Neuronal stem cell (in vitro differentiated cells): ENCODE measurements at regions not wholly inside any gene's neighbourhood (a gene's known extent, or its start where the extent isn't known, plus 50 kb on each side); places are given as distances from the start of the nearest gene placed in this dataset.

ENCODE experiments used
- DNase-seq: peaks from one replicate; pipeline ENCODE4 v3.0.0-alpha.2; 2013; ENCODE audit warnings: low spot score
- H2AFZ ChIP-seq: one replicate; pipeline ENCODE4 v1.6.1; 2013; ENCODE audit warnings: mild to moderate bottlenecking, low read length, inconsistent platforms
- H2AK5ac ChIP-seq: 2 replicates; pipeline ENCODE4 v1.6.1; 2013; ENCODE audit warnings: low read depth, mild to moderate bottlenecking, inconsistent platforms, low read length, moderate library complexity, mixed read lengths
- H2BK120ac ChIP-seq: 2 replicates; pipeline ENCODE4 v1.6.1; 2013; ENCODE audit warnings: low read depth, mild to moderate bottlenecking, inconsistent platforms, low read length, moderate library complexity, mixed read lengths
- H2BK12ac ChIP-seq: one replicate; pipeline ENCODE4 v1.6.1; 2013; ENCODE audit warnings: low read length, inconsistent platforms
- H2BK15ac ChIP-seq: 2 replicates; pipeline ENCODE4 v1.6.1; 2013; ENCODE audit warnings: mild to moderate bottlenecking, low read length, inconsistent platforms, mixed read lengths
- H2BK5ac ChIP-seq: one replicate; pipeline ENCODE4 v1.6.1; 2013; ENCODE audit warnings: inconsistent platforms, mild to moderate bottlenecking, low read length, moderate library complexity
- H3K14ac ChIP-seq: one replicate; pipeline ENCODE4 v1.6.1; 2013; ENCODE audit warnings: low read length, inconsistent platforms
- H3K18ac ChIP-seq: 2 replicates; pipeline ENCODE4 v1.6.1; 2013; ENCODE audit warnings: low read length, inconsistent platforms
- H3K23ac ChIP-seq: 2 replicates; pipeline ENCODE4 v1.6.1; 2013; ENCODE audit warnings: low read depth, mild to moderate bottlenecking, mixed read lengths, low read length, inconsistent platforms; ENCODE audit not compliant: poor library complexity
- H3K27ac ChIP-seq: replicated peaks from 3 replicates; pipeline ENCODE4 v1.5.1; 2013; ENCODE audit warnings: low read length, inconsistent platforms
- H3K27me3 ChIP-seq, 3 experiments: 2 replicates each; pipeline ENCODE4 v1.6.1; 2013; ENCODE audit warnings: low read length in 3 of 3, mild to moderate bottlenecking in 2 of 3, inconsistent platforms in 1 of 3, low read depth in 1 of 3, mixed read lengths in 1 of 3, moderate library complexity in 1 of 3; ENCODE audit not compliant: control insufficient read depth in 3 of 3, insufficient read depth in 3 of 3
- H3K36me3 ChIP-seq, 2 donors: replicated peaks in 1 of 2; 2 replicates each; pipeline ENCODE4 v1.6.1; 2013; ENCODE audit warnings: low read length in 2 of 2; ENCODE audit not compliant: control insufficient read depth in 2 of 2, insufficient read depth in 2 of 2
- H3K4ac ChIP-seq: 2 replicates; pipeline ENCODE4 v1.6.1; 2013; ENCODE audit warnings: inconsistent platforms, mild to moderate bottlenecking, low read length, moderate library complexity
- H3K4me1 ChIP-seq, 2 donors: 1 replicate in 1 of 2; 2 replicates in 1 of 2; pipeline ENCODE4 v1.6.1; 2013; ENCODE audit warnings: low read length in 2 of 2, low read depth in 1 of 2; ENCODE audit not compliant: control insufficient read depth in 2 of 2, insufficient read depth in 1 of 2
- H3K4me2 ChIP-seq: one replicate; pipeline ENCODE4 v1.6.1; 2013; ENCODE audit warnings: mild to moderate bottlenecking, low read length, inconsistent platforms; ENCODE audit not compliant: insufficient read depth, poor library complexity, severe bottlenecking
- H3K4me3 ChIP-seq, 2 donors: 2 replicates each; pipeline ENCODE4 v1.5.1; 2013; ENCODE audit warnings: low read length in 2 of 2, mild to moderate bottlenecking in 2 of 2, inconsistent platforms in 1 of 2, moderate library complexity in 1 of 2
- H3K79me1 ChIP-seq: one replicate; pipeline ENCODE4 v1.6.1; 2013; ENCODE audit warnings: low read depth, mild to moderate bottlenecking, inconsistent platforms, low read length, moderate library complexity
- H3K9ac ChIP-seq: one replicate; pipeline ENCODE4 v1.6.1; 2013; ENCODE audit warnings: mild to moderate bottlenecking, low read depth, low read length, inconsistent platforms; ENCODE audit not compliant: poor library complexity
- H3K9me3 ChIP-seq, 2 donors: replicated peaks in 1 of 2; 2 replicates each; pipeline versions ENCODE3 to v1.6.1; 2013; ENCODE audit warnings: low read length in 2 of 2, mild to moderate bottlenecking in 2 of 2, inconsistent platforms in 1 of 2, low read depth in 1 of 2, mixed read lengths in 1 of 2, moderate library complexity in 1 of 2; ENCODE audit not compliant: control insufficient read depth in 2 of 2, insufficient read depth in 1 of 2
- H4K8ac ChIP-seq: one replicate; pipeline ENCODE4 v1.6.1; 2013; ENCODE audit warnings: low read depth, mild to moderate bottlenecking, inconsistent platforms, low read length, moderate library complexity
- H4K91ac ChIP-seq: one replicate; pipeline ENCODE4 v1.6.1; 2013; ENCODE audit warnings: low read length, low read depth, mild to moderate bottlenecking, inconsistent platforms; ENCODE audit not compliant: poor library complexity
- WGBS, 2 donors: extraction: QIAGEN DNeasy Blood & Tissue Kit; methylation state at CpG; one replicate each; pipeline ENCODE4 v1.1.7; 2013; ENCODE audit warnings: missing lambda C conversion rate in 2 of 2, mixed read lengths in 1 of 2; ENCODE audit not compliant: insufficient read length in 2 of 2, insufficient replicate concordance in 1 of 2; ENCODE audit errors: extremely low coverage in 2 of 2; 5-methylcytosine and 5-hydroxymethylcytosine counted together

- no peak overlapping the region for H3K4me2 ChIP-seq
- no peak overlapping the region for H2AFZ ChIP-seq
- no peak overlapping the region for H2BK120ac ChIP-seq
- H3K9ac ChIP-seq: no peak overlapping the region
- no peak overlapping the region for H2AK5ac ChIP-seq
- no peaks in the 10 kb centered on the region for H3K9me3 ChIP-seq
- no peaks in the 10 kb centered on the region for H3K27me3 ChIP-seq
- H3K23ac ChIP-seq: no peak overlapping the region
- H2BK15ac ChIP-seq: no peak overlapping the region
- H2BK12ac ChIP-seq: no peak overlapping the region
- H2BK5ac ChIP-seq: no peak overlapping the region
- no peak overlapping the region for H3K14ac ChIP-seq
- no peaks in the 10 kb centered on the region for H3K36me3 ChIP-seq
- DNase-seq: no peak
- no peak overlapping the region for H3K27ac ChIP-seq
- H3K4ac ChIP-seq: no peak overlapping the region
- no peak overlapping the region for H3K4me3 ChIP-seq
- no peak overlapping the region for H4K8ac ChIP-seq
- H3K18ac ChIP-seq: no peak overlapping the region
- no peaks in the 10 kb centered on the region for H3K4me1 ChIP-seq
- no peaks in the 10 kb centered on the region for H3K79me1 ChIP-seq
- no CpG with 5 or more reads among the region's 2 CpGs for WGBS, 2 donors
- H4K91ac ChIP-seq: no peak overlapping the region
Observed at GRCh38 chr9:115665519-115665918, 488.1 kb upstream of the PAPPA start.

GRCh38 chr9:115668521-115668920, 485.1 kb upstream of the PAPPA start:
- Histone ChIP-seq H2BK5ac (no peak overlapping the region), H3K4me3 (no peak overlapping the region), H3K4me1 (peaks cover 0 to 3% of the 10 kb centered on the region in 2 donors), H2BK120ac (no peak overlapping the region), H3K79me1 (no peaks in the 10 kb centered on the region), H2AK5ac (no peak overlapping the region), H3K23ac (no peak overlapping the region), H3K9ac (no peak overlapping the region), H3K27ac (no peak overlapping the region), H3K9me3 (no peaks in the 10 kb centered on the region), H3K4me2 (no peak overlapping the region), H3K27me3 (no peaks in the 10 kb centered on the region), H2BK15ac (no peak overlapping the region), H4K8ac (no peak overlapping the region), H3K18ac (no peak overlapping the region), H2AFZ (no peak overlapping the region), H3K4ac (no peak overlapping the region), H3K36me3 (no peaks in the 10 kb centered on the region), H3K14ac (no peak overlapping the region), H4K91ac (no peak overlapping the region), H2BK12ac (no peak overlapping the region)
- no peak for DNase-seq
- no CpG with 5 or more reads among the region's 2 CpGs for WGBS, 2 donors

- Histone ChIP-seq H3K79me1 (no peaks in the 10 kb centered on the region), H2BK15ac (no peak overlapping the region), H3K4me3 (no peak overlapping the region), H3K4me2 (no peak overlapping the region), H2BK120ac (no peak overlapping the region), H4K8ac (no peak overlapping the region), H3K27ac (no peak overlapping the region), H2BK5ac (no peak overlapping the region), H2AK5ac (no peak overlapping the region), H3K14ac (no peak overlapping the region), H3K4ac (no peak overlapping the region), H3K36me3 (no peaks in the 10 kb centered on the region), H4K91ac (no peak overlapping the region), H3K4me1 (peaks cover 0 to 3% of the 10 kb centered on the region in 2 donors), H3K23ac (no peak overlapping the region), H2BK12ac (no peak overlapping the region), H3K9me3 (no peaks in the 10 kb centered on the region), H3K27me3 (no peaks in the 10 kb centered on the region), H2AFZ (no peak overlapping the region), H3K9ac (no peak overlapping the region), H3K18ac (no peak overlapping the region)
- no peak for DNase-seq
- no CpG with 5 or more reads among the region's 7 CpGs for WGBS, 2 donors
Observed at GRCh38 chr9:115671236-115671962, 482.2 kb upstream of the PAPPA start.

DNA sequence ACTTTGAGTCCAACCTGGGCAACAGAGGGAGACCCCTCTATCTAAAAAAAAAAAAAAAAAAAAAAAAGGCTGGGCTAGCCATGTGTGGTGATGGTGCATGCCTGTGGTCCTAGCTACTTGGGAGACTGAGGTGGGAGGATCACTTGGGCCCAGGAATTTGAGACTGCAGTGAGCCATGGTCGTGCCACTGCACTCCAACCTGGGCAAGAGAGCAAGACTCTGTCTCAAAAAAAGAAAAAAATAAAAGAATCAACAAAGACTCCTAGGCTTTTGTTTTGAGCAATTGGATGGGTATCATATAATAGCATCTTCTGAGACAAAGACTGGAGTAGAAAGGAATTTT, 481.7 kb upstream of the PAPPA start:
- no peak overlapping the region for H3K4me3 ChIP-seq
- no peak overlapping the region for H3K18ac ChIP-seq
- H3K27me3 ChIP-seq: no peaks in the 10 kb centered on the region
- H3K4me2 ChIP-seq: no peak overlapping the region
- H2BK12ac ChIP-seq: no peak overlapping the region
- H3K27ac ChIP-seq: no peak overlapping the region
- DNase-seq: no peak
- H4K91ac ChIP-seq: no peak overlapping the region
- H3K4me1 ChIP-seq: peaks cover 0 to 3% of the 10 kb centered on the region in 2 donors
- no peak overlapping the region for H3K14ac ChIP-seq
- H2BK5ac ChIP-seq: no peak overlapping the region
- H3K36me3 ChIP-seq: no peaks in the 10 kb centered on the region
- H2AFZ ChIP-seq: no peak overlapping the region
- H3K9me3 ChIP-seq: no peaks in the 10 kb centered on the region
- H2BK120ac ChIP-seq: no peak overlapping the region
- WGBS, 2 donors: no CpG with 5 or more reads among the region's 1 CpG
- H3K4ac ChIP-seq: no peak overlapping the region
- no peak overlapping the region for H4K8ac ChIP-seq
- H2AK5ac ChIP-seq: no peak overlapping the region
- no peak overlapping the region for H3K9ac ChIP-seq
- H2BK15ac ChIP-seq: no peak overlapping the region
- no peaks in the 10 kb centered on the region for H3K79me1 ChIP-seq
- no peak overlapping the region for H3K23ac ChIP-seq
